Fibroblast of lung (primary cell): ENCODE measurements at regions not wholly inside any gene's neighbourhood (a gene's known extent, or its start where the extent isn't known, plus 50 kb on each side); places are given as distances from the start of the nearest gene placed in this dataset.

Experiments used
- DNase-seq, 2 donors: peaks; one replicate each; pipeline versions ENCODE4 v3.0.0 to v3.0.0-alpha.2; 2010; ENCODE audit warnings: low read depth in 2 of 2
- H2AFZ ChIP-seq: 2 replicates; pipeline ENCODE4 v1.5.1; 2012; ENCODE audit warnings: low read length, control low read depth, inconsistent platforms
- H3K27ac ChIP-seq: 2 replicates; pipeline ENCODE4 v1.5.1; 2011; ENCODE audit warnings: low read length, control low read depth; ENCODE audit not compliant: insufficient read depth
- H3K27me3 ChIP-seq: 2 replicates; pipeline ENCODE4 v1.5.1; 2011; ENCODE audit warnings: mild to moderate bottlenecking, low read length; ENCODE audit not compliant: control insufficient read depth, insufficient read depth
- H3K36me3 ChIP-seq: 2 replicates; pipeline ENCODE4 v1.5.1; 2011; ENCODE audit warnings: low read length; ENCODE audit not compliant: control insufficient read depth, insufficient read depth
- H3K4me1 ChIP-seq: 2 replicates; pipeline ENCODE4 v1.5.1; 2011; ENCODE audit warnings: low read length; ENCODE audit not compliant: control insufficient read depth, insufficient read depth; ENCODE audit errors: extremely low read depth
- H3K4me2 ChIP-seq: 2 replicates; pipeline ENCODE4 v1.5.1; 2011; ENCODE audit warnings: low read length, control low read depth; ENCODE audit not compliant: insufficient read depth; ENCODE audit errors: extremely low read depth
- H3K4me3 ChIP-seq, 4 experiments: fragments of 200-600 bp in 1 of 4; sonication (generic) in 1 of 4; replicated peaks in 1 of 4; 2 replicates each; pipeline ENCODE4 v1.5.1; 2011 to 2016; ENCODE audit warnings: low read length in 4 of 4, low read depth in 3 of 4, mild to moderate bottlenecking in 3 of 4, control low read depth in 2 of 4, inconsistent platforms in 1 of 4, mixed read lengths in 1 of 4; ENCODE audit not compliant: insufficient read depth in 1 of 4; ENCODE audit errors: control extremely low read depth in 1 of 4
- H3K79me2 ChIP-seq: 2 replicates; pipeline ENCODE4 v1.5.1; 2012; ENCODE audit warnings: mild to moderate bottlenecking, low read length, inconsistent platforms; ENCODE audit not compliant: control insufficient read depth, insufficient read depth
- H3K9ac ChIP-seq: 2 replicates; pipeline ENCODE4 v1.5.1; 2011; ENCODE audit warnings: mild to moderate bottlenecking, low read length, control low read depth; ENCODE audit not compliant: insufficient read depth
- H3K9me3 ChIP-seq: 2 replicates; pipeline ENCODE4 v1.5.1; 2012; ENCODE audit warnings: low read depth, low read length; ENCODE audit not compliant: control insufficient read depth, insufficient read depth
- H4K20me1 ChIP-seq: 2 replicates; pipeline ENCODE4 v1.5.1; 2011; ENCODE audit warnings: low read length; ENCODE audit not compliant: control insufficient read depth, insufficient read depth; ENCODE audit errors: extremely low read depth
- EZH2 ChIP-seq: IDR thresholded peaks from 2 replicates; pipeline ENCODE4 v1.5.1; 2012; ENCODE audit warnings: low read length, control low read depth, mild to moderate bottlenecking; ENCODE audit errors: missing control alignments
- TF ChIP-seq, protein P1 (sequence below), 2 donors: IDR thresholded peaks in 1 of 2; conservative IDR thresholded peaks in 1 of 2; 1 replicate in 1 of 2; 2 replicates in 1 of 2; pipeline ENCODE4 v1.5.1; 2011 to 2012; ENCODE audit warnings: low read length in 2 of 2, control low read depth in 1 of 2, inconsistent platforms in 1 of 2, low read depth in 1 of 2, mild to moderate bottlenecking in 1 of 2

DNA sequence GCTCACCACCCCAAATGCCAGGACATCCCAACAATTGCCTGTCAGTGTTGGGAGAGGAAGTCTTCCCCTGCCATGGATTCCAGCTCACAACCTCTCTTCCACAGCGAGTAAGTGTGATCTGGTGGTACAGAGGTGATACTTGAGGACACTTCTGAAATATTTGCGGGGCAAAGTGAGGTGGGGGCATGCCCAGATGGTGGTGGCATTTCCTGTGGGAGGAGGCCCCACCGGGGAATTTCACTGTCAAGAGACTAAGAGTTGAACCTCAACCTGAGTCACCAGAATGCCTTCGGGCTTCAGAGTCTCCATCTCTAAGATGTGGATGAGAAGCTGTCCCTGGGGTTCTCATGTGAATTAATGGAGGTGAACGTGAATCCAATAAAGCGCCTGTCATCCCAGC, 122.3 kb upstream of the RFLNA start:
- H3K36me3 ChIP-seq = no peaks in the 10 kb centered on the region
- no peaks in the 10 kb centered on the region for H3K27me3 ChIP-seq
- no peak overlapping the region for H2AFZ ChIP-seq
- no peaks in the 10 kb centered on the region for H3K79me2 ChIP-seq
- TF ChIP-seq, protein P1, sequence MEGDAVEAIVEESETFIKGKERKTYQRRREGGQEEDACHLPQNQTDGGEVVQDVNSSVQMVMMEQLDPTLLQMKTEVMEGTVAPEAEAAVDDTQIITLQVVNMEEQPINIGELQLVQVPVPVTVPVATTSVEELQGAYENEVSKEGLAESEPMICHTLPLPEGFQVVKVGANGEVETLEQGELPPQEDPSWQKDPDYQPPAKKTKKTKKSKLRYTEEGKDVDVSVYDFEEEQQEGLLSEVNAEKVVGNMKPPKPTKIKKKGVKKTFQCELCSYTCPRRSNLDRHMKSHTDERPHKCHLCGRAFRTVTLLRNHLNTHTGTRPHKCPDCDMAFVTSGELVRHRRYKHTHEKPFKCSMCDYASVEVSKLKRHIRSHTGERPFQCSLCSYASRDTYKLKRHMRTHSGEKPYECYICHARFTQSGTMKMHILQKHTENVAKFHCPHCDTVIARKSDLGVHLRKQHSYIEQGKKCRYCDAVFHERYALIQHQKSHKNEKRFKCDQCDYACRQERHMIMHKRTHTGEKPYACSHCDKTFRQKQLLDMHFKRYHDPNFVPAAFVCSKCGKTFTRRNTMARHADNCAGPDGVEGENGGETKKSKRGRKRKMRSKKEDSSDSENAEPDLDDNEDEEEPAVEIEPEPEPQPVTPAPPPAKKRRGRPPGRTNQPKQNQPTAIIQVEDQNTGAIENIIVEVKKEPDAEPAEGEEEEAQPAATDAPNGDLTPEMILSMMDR (conservative IDR thresholded peaks at IDR 0.05 in 1 of 2, IDR thresholded peaks at IDR 0.05 in 1 of 2; ENCODE audit: low read depth in 1 of 2, low read length in 2 of 2) = no peak
- TF ChIP-seq EZH2 = no peak
- peak in 1 of 2 donors; percentile 55 for DNase-seq
- no peak overlapping the region for H3K4me3 ChIP-seq
- H3K4me2 ChIP-seq = no peak overlapping the region
- H3K9ac ChIP-seq = no peak overlapping the region
- no peaks in the 10 kb centered on the region for H4K20me1 ChIP-seq
- H3K27ac ChIP-seq = no peak overlapping the region
- no peaks in the 10 kb centered on the region for H3K9me3 ChIP-seq
- H3K4me1 ChIP-seq = peaks cover 2% of the 10 kb centered on the region

DNA sequence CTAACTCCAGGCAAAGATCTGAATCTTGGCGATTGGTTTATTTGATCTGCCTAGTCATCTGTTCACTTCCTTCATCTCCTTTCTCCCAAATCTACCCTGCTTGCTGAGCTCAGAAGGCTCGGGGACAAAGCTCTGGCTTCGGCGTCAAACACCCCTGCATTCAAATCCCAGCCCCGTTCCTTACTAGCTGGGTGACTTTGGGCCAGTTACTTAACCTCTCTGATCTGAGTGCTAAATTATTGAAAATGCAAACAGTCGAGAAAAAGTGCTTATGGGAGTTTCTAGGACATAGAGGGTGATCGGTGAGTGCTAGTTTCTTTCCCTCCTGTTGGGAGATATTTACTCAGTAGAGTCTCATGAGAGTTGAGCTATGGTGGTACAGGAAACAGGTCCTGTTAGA, 121.2 kb upstream of the RFLNA start:
- no peak overlapping the region for H3K9ac ChIP-seq
- H4K20me1 ChIP-seq = no peaks in the 10 kb centered on the region
- no peaks in the 10 kb centered on the region for H3K27me3 ChIP-seq
- no peak overlapping the region for H2AFZ ChIP-seq
- H3K9me3 ChIP-seq = no peaks in the 10 kb centered on the region
- H3K79me2 ChIP-seq = no peaks in the 10 kb centered on the region
- H3K36me3 ChIP-seq = no peaks in the 10 kb centered on the region
- no peak overlapping the region for H3K4me2 ChIP-seq
- no peak overlapping the region for H3K4me3 ChIP-seq
- DNase-seq = no peak
- TF ChIP-seq, protein P1 (conservative IDR thresholded peaks at IDR 0.05 in 1 of 2, IDR thresholded peaks at IDR 0.05 in 1 of 2; ENCODE audit: low read depth in 1 of 2, low read length in 2 of 2) = no peak
- TF ChIP-seq EZH2 = no peak
- peaks cover 2% of the 10 kb centered on the region for H3K4me1 ChIP-seq
- H3K27ac ChIP-seq = no peak overlapping the region

DNA sequence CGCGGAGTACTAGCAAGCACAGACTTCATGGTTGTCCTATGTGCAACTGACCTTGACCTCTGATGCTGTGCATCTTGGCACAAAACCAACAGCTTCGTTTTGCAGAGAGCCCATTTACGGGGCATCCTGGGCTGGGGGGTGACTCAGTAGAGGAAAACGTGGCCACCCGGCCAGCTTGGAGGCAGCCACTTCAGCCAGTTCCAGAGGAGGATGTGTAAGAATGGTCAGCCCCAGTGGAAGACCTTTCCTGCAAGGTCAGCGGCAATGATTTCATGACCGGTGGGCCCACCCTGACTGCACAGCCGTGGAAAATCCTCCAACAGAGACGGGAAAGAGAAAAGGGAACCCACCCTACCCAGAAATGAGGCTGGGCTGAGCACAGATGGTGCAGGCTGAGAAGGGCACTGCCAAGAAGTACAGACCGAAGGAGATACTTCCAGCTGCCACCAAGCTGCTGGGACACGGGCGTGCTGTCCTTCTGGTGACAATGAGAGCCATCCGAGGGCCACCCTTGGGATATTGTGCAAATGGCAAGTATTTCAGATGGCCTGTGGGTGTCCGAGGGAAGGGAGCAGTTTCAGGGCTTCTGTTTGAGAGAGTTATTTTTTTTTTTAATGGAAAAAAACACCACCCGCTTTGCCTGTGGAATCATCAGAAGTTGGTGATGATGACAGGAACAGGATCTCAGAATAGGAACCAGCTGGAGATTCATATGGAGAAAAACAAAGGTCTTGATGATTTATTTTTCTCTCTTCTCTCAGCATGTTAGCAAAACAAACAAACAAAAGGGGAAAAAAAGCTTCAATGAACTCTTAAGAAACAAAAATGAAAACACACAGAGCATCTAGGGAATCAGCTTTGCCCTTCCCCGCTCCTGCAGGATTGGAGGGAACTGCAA, 120.2 kb upstream of the RFLNA start:
- H3K4me1 ChIP-seq = peaks cover 2% of the 10 kb centered on the region
- TF ChIP-seq, protein P1 (conservative IDR thresholded peaks at IDR 0.05 in 1 of 2, IDR thresholded peaks at IDR 0.05 in 1 of 2; ENCODE audit: low read depth in 1 of 2, low read length in 2 of 2) = no peak
- TF ChIP-seq EZH2 = no peak
- H3K27me3 ChIP-seq = no peaks in the 10 kb centered on the region
- H3K9me3 ChIP-seq = no peaks in the 10 kb centered on the region
- peak; percentile 55 to 71 for DNase-seq
- no peaks in the 10 kb centered on the region for H3K79me2 ChIP-seq
- H3K9ac ChIP-seq = no peak overlapping the region
- no peak overlapping the region for H3K4me3 ChIP-seq
- H4K20me1 ChIP-seq = no peaks in the 10 kb centered on the region
- no peak overlapping the region for H3K4me2 ChIP-seq
- H3K36me3 ChIP-seq = no peaks in the 10 kb centered on the region
- H2AFZ ChIP-seq = no peak overlapping the region
- H3K27ac ChIP-seq = no peak overlapping the region
